ENCODE measurements at regions not wholly inside any gene's neighbourhood (a gene's known extent, or its start where the extent isn't known, plus 50 kb on each side); places are given as distances from the start of the nearest gene placed in this dataset.

DNA sequence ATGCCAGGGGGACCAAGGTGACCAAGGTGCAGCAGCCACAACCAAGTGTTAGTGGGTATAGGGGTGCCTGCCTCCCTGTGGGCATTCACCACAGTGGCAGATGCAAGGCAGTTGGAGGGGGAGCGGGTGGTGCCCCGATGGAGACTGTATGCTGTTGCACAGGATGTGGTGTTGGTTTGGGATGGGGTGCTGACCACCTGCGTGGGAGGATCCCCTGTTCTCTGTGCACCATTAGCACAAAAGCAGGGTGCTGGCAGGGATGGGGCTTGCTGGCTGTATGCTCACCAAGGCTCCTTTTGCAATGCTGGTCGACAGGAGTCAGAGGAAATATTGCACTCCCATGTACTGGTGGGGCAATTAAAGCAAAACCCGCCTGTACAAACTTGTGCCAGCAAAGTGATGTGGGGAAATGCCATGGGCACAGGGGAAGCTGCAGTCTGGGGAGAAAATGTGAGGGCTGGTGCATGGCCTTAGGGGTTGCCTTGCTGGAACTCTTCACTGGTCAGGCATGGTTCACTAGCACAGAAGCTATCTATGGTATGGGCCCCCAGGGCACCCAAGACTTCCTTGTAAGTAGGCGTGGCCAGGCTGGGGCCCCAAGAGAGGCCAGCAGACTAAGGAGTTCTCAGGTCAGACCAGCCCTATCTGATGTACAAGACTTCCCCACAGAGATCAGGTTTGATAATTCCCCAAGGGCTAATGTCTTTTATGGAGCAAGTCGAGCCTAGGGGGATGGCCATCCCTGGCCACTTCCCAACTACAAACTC is 51.9 kb upstream of the GNAT3 start:
- H3K4me1 Mint-ChIP-seq = peaks cover 8% of the 10 kb centered on the region
- no peak overlapping the region for H3K27ac Mint-ChIP-seq (ENCODE audit: unreplicated experiment)
- TF ChIP-seq, protein P1, sequence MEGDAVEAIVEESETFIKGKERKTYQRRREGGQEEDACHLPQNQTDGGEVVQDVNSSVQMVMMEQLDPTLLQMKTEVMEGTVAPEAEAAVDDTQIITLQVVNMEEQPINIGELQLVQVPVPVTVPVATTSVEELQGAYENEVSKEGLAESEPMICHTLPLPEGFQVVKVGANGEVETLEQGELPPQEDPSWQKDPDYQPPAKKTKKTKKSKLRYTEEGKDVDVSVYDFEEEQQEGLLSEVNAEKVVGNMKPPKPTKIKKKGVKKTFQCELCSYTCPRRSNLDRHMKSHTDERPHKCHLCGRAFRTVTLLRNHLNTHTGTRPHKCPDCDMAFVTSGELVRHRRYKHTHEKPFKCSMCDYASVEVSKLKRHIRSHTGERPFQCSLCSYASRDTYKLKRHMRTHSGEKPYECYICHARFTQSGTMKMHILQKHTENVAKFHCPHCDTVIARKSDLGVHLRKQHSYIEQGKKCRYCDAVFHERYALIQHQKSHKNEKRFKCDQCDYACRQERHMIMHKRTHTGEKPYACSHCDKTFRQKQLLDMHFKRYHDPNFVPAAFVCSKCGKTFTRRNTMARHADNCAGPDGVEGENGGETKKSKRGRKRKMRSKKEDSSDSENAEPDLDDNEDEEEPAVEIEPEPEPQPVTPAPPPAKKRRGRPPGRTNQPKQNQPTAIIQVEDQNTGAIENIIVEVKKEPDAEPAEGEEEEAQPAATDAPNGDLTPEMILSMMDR (conservative IDR thresholded peaks at IDR 0.05) = no peak
- H3K4me3 Mint-ChIP-seq = no peak overlapping the region
- no peak for DNase-seq (ENCODE audit: low read depth, low spot score)
- peaks cover 17% of the 10 kb centered on the region for H3K9me3 Mint-ChIP-seq
- H3K36me3 Mint-ChIP-seq (ENCODE audit: low read depth) = peaks cover 11% of the 10 kb centered on the region
- no peaks in the 10 kb centered on the region for H3K27me3 Mint-ChIP-seq (ENCODE audit: low read depth)

DNA sequence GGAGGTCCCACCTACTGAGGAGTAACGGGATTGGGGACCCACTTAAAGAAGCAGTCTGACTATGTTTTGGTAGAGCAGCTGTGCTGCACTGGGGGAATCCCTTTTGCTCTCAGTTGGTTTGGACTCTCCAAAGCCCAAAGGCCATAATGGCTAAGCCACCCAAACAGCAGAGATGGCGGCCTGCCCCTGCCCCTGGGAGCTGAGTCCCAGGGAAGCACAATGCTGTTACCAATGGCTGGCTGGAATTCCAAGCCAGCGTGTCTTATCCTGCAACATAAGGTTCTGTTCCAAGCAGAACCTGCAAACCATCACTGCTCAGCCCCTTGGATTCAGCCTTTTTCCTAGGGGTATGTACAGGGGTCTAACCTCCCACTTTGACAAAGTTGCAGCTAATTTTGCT is 53.7 kb upstream of the GNAT3 start:
- peak overlapping the region; percentile 32 for H3K27ac Mint-ChIP-seq (ENCODE audit: unreplicated experiment)
- H3K9me3 Mint-ChIP-seq = peaks cover 8% of the 10 kb centered on the region
- peaks cover 8% of the 10 kb centered on the region for H3K4me1 Mint-ChIP-seq
- no peak for DNase-seq (ENCODE audit: low read depth, low spot score)
- TF ChIP-seq, protein P1 (conservative IDR thresholded peaks at IDR 0.05) = no peak
- peaks cover 7% of the 10 kb centered on the region for H3K36me3 Mint-ChIP-seq (ENCODE audit: low read depth)
- no peaks in the 10 kb centered on the region for H3K27me3 Mint-ChIP-seq (ENCODE audit: low read depth)
- H3K4me3 Mint-ChIP-seq = no peak overlapping the region

DNA sequence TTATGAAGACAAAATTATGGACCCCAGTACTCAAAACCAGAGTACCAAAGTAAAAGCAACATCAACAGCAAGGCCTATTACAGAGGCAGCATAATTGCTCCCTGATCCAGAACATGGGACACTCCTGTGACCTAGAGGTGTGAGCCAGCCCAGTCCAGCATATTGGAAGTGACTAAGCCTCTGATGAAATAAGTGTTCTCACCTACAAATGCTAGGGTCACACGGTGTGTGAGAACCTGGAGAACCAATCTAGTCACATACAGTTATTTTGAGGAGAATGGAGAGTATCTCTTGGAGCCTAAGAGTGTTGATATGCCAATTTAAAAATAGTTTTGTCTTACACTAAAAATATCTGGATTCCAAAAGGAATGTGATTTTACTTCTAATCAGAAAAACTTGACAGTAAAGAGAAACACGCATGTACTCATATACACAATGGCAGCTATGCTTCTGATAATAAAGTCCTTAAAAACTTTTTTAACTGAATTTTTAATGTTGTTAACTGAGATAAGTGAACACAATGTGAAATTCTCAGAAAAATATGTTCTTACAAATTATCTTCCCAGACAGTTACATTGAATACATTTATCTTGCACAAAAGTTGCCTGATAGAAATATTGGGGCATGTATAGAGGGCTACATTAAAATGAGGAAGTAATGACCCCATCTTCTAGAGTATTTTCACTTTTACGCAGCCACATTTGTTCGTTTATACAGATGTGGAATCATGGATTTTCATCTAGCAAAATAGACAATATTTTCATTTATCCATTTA is 56.8 kb upstream of the CD36 start:
- no peak for DNase-seq (ENCODE audit: low read depth, low spot score)
- TF ChIP-seq, protein P1 (conservative IDR thresholded peaks at IDR 0.05) = no peak
- H3K4me3 Mint-ChIP-seq = no peak overlapping the region

DNA sequence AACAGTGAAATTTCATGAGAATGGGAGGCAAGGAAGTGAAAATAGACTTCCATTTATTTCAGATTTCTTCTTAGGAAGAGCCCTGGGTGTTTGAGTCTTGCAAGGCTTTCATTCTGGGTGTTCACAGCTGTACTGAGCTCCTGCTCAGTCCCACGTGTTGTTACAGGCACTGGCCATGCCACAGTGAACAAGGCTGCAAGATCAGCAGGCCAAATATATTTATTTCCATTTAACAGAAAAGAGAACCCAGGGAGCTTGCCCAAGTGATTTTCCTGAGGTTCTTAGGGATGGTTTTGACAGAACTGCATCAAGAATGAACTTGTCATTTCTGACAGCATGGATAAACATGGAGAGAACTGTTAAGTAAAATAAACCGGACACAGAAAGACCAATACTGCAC is 54.5 kb upstream of the CD36 start:
- no peaks in the 10 kb centered on the region for H3K27me3 Mint-ChIP-seq (ENCODE audit: low read depth)
- H3K9me3 Mint-ChIP-seq = no peaks in the 10 kb centered on the region
- H3K4me3 Mint-ChIP-seq = no peak overlapping the region
- no peaks in the 10 kb centered on the region for H3K36me3 Mint-ChIP-seq (ENCODE audit: low read depth)
- DNase-seq (ENCODE audit: low read depth, low spot score) = no peak
- H3K4me1 Mint-ChIP-seq = no peaks in the 10 kb centered on the region
- no peak overlapping the region for H3K27ac Mint-ChIP-seq (ENCODE audit: unreplicated experiment)
- TF ChIP-seq, protein P1 (conservative IDR thresholded peaks at IDR 0.05) = no peak

More for the DNA sequence above, 56.8 kb upstream of the CD36 start:
- Mint-ChIP-seq H3K27me3 (ENCODE audit: low read depth) (no peaks in the 10 kb centered on the region), H3K36me3 (ENCODE audit: low read depth) (no peaks in the 10 kb centered on the region), H3K4me1 (no peaks in the 10 kb centered on the region), H3K27ac (ENCODE audit: unreplicated experiment) (no peak overlapping the region), H3K9me3 (no peaks in the 10 kb centered on the region)

DNA sequence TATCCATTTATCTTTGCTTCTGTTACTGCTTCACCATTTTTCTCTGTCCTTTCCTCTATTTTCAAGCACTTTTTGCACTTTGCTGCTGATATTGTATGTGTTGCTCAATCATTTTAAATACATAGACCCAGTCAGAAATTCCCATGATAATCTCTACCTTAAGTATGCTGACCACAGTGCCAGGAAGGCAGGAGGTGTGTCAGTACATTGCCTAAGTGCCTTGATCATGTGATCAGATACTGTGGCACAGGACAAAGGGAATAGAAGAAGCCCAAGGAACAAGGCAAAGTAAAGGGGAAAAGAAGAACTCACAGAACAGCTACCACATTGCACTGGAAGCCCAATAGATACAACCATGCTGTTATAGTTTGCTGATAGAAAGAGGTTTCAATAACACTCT is 53.7 kb upstream of the CD36 start:
- H3K36me3 Mint-ChIP-seq (ENCODE audit: low read depth) = no peaks in the 10 kb centered on the region
- H3K27ac Mint-ChIP-seq (ENCODE audit: unreplicated experiment) = no peak overlapping the region
- DNase-seq (ENCODE audit: low read depth, low spot score) = no peak
- no peaks in the 10 kb centered on the region for H3K9me3 Mint-ChIP-seq
- H3K27me3 Mint-ChIP-seq (ENCODE audit: low read depth) = no peaks in the 10 kb centered on the region
- no peak overlapping the region for H3K4me3 Mint-ChIP-seq
- TF ChIP-seq, protein P1 (conservative IDR thresholded peaks at IDR 0.05) = no peak
- no peaks in the 10 kb centered on the region for H3K4me1 Mint-ChIP-seq

Measured in neural crest cell (in vitro differentiated cells).